ENCODE measurements at regions not wholly inside any gene's neighbourhood (a gene's known extent, or its start where the extent isn't known, plus 50 kb on each side); places are given as distances from the start of the nearest gene placed in this dataset.

DNA sequence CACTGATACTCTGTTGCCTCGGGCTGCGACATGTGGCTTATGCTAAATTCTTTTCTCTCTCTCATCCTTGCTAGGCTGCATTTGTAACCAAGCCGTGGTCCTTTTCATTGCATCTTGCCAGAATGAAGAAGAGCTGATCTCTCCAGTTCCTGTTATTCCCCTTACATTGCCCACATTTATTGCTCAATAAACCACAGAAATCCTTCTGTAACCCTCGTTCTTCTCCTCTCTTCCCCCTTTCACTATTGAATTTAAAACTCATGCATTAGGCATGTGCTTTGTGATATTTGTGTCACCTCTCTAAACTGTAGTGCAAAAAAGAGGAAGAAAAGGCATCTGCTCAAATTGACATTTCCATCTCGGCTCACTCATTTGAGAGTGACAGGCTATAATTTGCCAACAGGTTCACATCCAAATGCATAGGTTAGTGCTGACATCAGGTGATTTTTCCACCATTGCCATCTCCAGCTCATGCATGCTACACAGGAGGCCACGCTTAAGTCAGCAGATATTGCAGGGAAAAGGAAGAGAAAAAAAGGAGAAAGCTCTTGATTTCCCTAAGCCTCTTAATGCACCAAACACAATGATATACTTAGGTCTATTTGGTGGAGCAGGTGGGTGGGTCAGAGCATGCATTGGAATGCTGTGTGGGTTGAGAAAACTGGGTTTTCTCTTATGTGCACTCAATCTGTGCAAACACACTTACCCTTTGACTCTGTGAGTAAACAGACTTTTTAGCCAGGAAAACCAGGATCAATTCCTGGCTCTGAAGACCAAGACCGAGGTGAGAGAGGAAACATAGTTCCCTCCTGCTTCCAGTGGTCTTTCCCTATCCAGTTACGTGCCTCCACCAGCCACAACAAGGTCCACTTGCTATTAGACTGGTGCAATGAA lies 642.7 kb downstream of the HS3ST4 start:
- TF ChIP-seq CTCF (IDR thresholded peaks at IDR 0.05; ENCODE audit: poor library complexity, severe bottlenecking), result no peak
- no peaks in the 10 kb centered on the region for H3K4me1 ChIP-seq (ENCODE audit: insufficient read depth, poor library complexity, severe bottlenecking)
- no peak for ATAC-seq (ENCODE audit: low read depth)
- H3K36me3 ChIP-seq (ENCODE audit: low read depth), result no peaks in the 10 kb centered on the region
- no peak overlapping the region for H3K4me3 ChIP-seq (ENCODE audit: severe bottlenecking)
- H3K27me3 ChIP-seq (ENCODE audit: insufficient read depth, poor library complexity, severe bottlenecking), result no peaks in the 10 kb centered on the region
- no peak for DNase-seq (ENCODE audit: low spot score)
- no peaks in the 10 kb centered on the region for H3K9me3 ChIP-seq (ENCODE audit: severe bottlenecking)
- H3K27ac ChIP-seq (ENCODE audit: poor library complexity, severe bottlenecking), result no peak overlapping the region

GRCh38 chr16:26335236-26335853 lies 643.6 kb downstream of the HS3ST4 start:
- no peaks in the 10 kb centered on the region for H3K9me3 ChIP-seq (ENCODE audit: severe bottlenecking)
- no peaks in the 10 kb centered on the region for H3K4me1 ChIP-seq (ENCODE audit: insufficient read depth, poor library complexity, severe bottlenecking)
- no peaks in the 10 kb centered on the region for H3K36me3 ChIP-seq (ENCODE audit: low read depth)
- no peak for DNase-seq (ENCODE audit: low spot score)
- no peak overlapping the region for H3K27ac ChIP-seq (ENCODE audit: poor library complexity, severe bottlenecking)
- ATAC-seq (ENCODE audit: low read depth), result no peak
- H3K4me3 ChIP-seq (ENCODE audit: severe bottlenecking), result no peak overlapping the region
- TF ChIP-seq CTCF (IDR thresholded peaks at IDR 0.05; ENCODE audit: poor library complexity, severe bottlenecking), result no peak
- no peaks in the 10 kb centered on the region for H3K27me3 ChIP-seq (ENCODE audit: insufficient read depth, poor library complexity, severe bottlenecking)

DNA sequence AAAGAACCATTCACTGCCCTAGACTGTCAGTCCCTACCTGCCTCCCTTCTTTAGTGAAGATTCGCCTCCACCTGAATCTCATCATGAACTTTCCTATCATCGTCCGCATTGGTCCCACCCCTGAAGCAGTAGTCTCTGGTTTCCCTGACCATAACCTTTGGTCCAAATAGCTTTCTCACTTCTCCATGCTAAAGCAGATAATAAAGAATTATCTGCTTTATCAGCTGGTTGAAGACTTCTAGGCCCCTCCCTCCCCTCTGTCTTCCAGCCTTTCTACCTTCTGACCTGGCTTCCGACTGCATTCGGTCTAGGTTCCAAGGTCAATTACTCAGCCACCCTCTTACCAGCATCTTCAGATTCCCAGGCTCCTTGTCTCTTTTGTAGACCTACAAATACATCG lies 650.9 kb downstream of the HS3ST4 start:
- no peaks in the 10 kb centered on the region for H3K9me3 ChIP-seq (ENCODE audit: severe bottlenecking)
- no peak overlapping the region for H3K27ac ChIP-seq (ENCODE audit: poor library complexity, severe bottlenecking)
- DNase-seq (ENCODE audit: low spot score) (no peak), ATAC-seq (ENCODE audit: low read depth) (no peak)
- H3K4me1 ChIP-seq (ENCODE audit: insufficient read depth, poor library complexity, severe bottlenecking), result no peaks in the 10 kb centered on the region
- no peak overlapping the region for H3K4me3 ChIP-seq (ENCODE audit: severe bottlenecking)
- TF ChIP-seq CTCF (IDR thresholded peaks at IDR 0.05; ENCODE audit: poor library complexity, severe bottlenecking), result no peak
- H3K27me3 ChIP-seq (ENCODE audit: insufficient read depth, poor library complexity, severe bottlenecking), result no peaks in the 10 kb centered on the region
- no peaks in the 10 kb centered on the region for H3K36me3 ChIP-seq (ENCODE audit: low read depth)

GRCh38 chr16:26344240-26344776 lies 652.5 kb downstream of the HS3ST4 start:
- DNase-seq (ENCODE audit: low spot score), result no peak
- Histone ChIP-seq H3K27me3 (ENCODE audit: insufficient read depth, poor library complexity, severe bottlenecking) (no peaks in the 10 kb centered on the region), H3K27ac (ENCODE audit: poor library complexity, severe bottlenecking) (no peak overlapping the region), H3K36me3 (ENCODE audit: low read depth) (no peaks in the 10 kb centered on the region), H3K4me3 (ENCODE audit: severe bottlenecking) (no peak overlapping the region), H3K9me3 (ENCODE audit: severe bottlenecking) (no peaks in the 10 kb centered on the region), H3K4me1 (ENCODE audit: insufficient read depth, poor library complexity, severe bottlenecking) (no peaks in the 10 kb centered on the region)
- no peak for TF ChIP-seq CTCF (IDR thresholded peaks at IDR 0.05; ENCODE audit: poor library complexity, severe bottlenecking)
- no peak for ATAC-seq (ENCODE audit: low read depth)

Data from RWPE2 (cell line).